GM18502 (cell line): ENCODE measurements at regions not wholly inside any gene's neighbourhood (a gene's known extent, or its start where the extent isn't known, plus 50 kb on each side); places are given as distances from the start of the nearest gene placed in this dataset.

Source experiments
- ATAC-seq: cut with Tn5 transposase; IDR thresholded peaks from one replicate; pipeline ENCODE4 v1.9.1; 2021; ENCODE audit warnings: mild to moderate bottlenecking; ENCODE audit not compliant: unreplicated experiment, poor library complexity

- ATAC-seq, result no peak
Measured at GRCh38 chr10:107767185-107767584, 602.7 kb upstream of the SORCS1 start.

GRCh38 chr10:107754814-107755213 lies 590.3 kb upstream of the SORCS1 start:
- no peak for ATAC-seq

- no peak for ATAC-seq
Measured at GRCh38 chr10:107749235-107749634, 584.7 kb upstream of the SORCS1 start.

GRCh38 chr10:107747851-107748250 lies 583.3 kb upstream of the SORCS1 start:
- ATAC-seq, result no peak

GRCh38 chr10:107741971-107742370 lies 577.5 kb upstream of the SORCS1 start:
- ATAC-seq, result no peak

GRCh38 chr10:107740962-107741690 lies 576.6 kb upstream of the SORCS1 start:
- no peak for ATAC-seq

GRCh38 chr10:107739951-107740350 lies 575.4 kb upstream of the SORCS1 start:
- ATAC-seq, result no peak

- no peak for ATAC-seq
Measured at GRCh38 chr10:107733328-107734130, 569.0 kb upstream of the SORCS1 start.

GRCh38 chr10:107732045-107732444 lies 567.5 kb upstream of the SORCS1 start:
- ATAC-seq, result no peak

GRCh38 chr10:107728807-107729206 lies 564.3 kb upstream of the SORCS1 start:
- ATAC-seq, result no peak

GRCh38 chr10:107727767-107728317 lies 563.3 kb upstream of the SORCS1 start:
- no peak for ATAC-seq

GRCh38 chr10:107718864-107719263 lies 554.4 kb upstream of the SORCS1 start:
- no peak for ATAC-seq

- no peak for ATAC-seq
Measured at GRCh38 chr10:107717046-107717445, 552.5 kb upstream of the SORCS1 start.

GRCh38 chr10:107715565-107715964 lies 551.1 kb upstream of the SORCS1 start:
- no peak for ATAC-seq

- ATAC-seq, result no peak
Measured at GRCh38 chr10:107708981-107709380, 544.5 kb upstream of the SORCS1 start.

GRCh38 chr10:107706096-107706725 lies 541.7 kb upstream of the SORCS1 start:
- ATAC-seq, result no peak

GRCh38 chr10:107701943-107702342 lies 537.4 kb upstream of the SORCS1 start:
- ATAC-seq, result no peak

GRCh38 chr10:107692072-107692471 lies 527.6 kb upstream of the SORCS1 start:
- ATAC-seq, result no peak

GRCh38 chr10:107689323-107689722 lies 524.8 kb upstream of the SORCS1 start:
- ATAC-seq, result no peak

- ATAC-seq, result no peak
Measured at GRCh38 chr10:107687701-107688100, 523.2 kb upstream of the SORCS1 start.

- no peak for ATAC-seq
Measured at GRCh38 chr10:107686095-107686494, 521.6 kb upstream of the SORCS1 start.
